ENCODE measurements at regions not wholly inside any gene's neighbourhood (a gene's known extent, or its start where the extent isn't known, plus 50 kb on each side); places are given as distances from the start of the nearest gene placed in this dataset.
A peak's percentile ranks its signal among the peaks of the same experiment; 100 is the strongest.

GRCh38 chr10:63007112-63007511 is 126.0 kb upstream of the NRBF2 start:
- H3K4me1 ChIP-seq = no peaks in the 10 kb centered on the region
- intact Hi-C loops (cut with DNase I) = loop anchor here in 5 of 10 donors (10.0 kb wide), 2 partner anchors 148 to 392 kb away; no protein-coding TSS in a partner anchor
- H3K27me3 ChIP-seq = peaks cover 0 to 11% (median 0%) of the 10 kb centered on the region in 9 donors
- 87 to 92% (median 90%) methylated on average over 9 of the region's 9 CpGs for WGBS, 4 donors
- no peak overlapping the region for H3K4me3 ChIP-seq
- no peak for DNase-seq
- H3K9me3 ChIP-seq = no peaks in the 10 kb centered on the region
- H3K27ac ChIP-seq = no peak overlapping the region
- ATAC-seq = no peak
- H3K36me3 ChIP-seq = no peaks in the 10 kb centered on the region
- TF ChIP-seq, protein P1, sequence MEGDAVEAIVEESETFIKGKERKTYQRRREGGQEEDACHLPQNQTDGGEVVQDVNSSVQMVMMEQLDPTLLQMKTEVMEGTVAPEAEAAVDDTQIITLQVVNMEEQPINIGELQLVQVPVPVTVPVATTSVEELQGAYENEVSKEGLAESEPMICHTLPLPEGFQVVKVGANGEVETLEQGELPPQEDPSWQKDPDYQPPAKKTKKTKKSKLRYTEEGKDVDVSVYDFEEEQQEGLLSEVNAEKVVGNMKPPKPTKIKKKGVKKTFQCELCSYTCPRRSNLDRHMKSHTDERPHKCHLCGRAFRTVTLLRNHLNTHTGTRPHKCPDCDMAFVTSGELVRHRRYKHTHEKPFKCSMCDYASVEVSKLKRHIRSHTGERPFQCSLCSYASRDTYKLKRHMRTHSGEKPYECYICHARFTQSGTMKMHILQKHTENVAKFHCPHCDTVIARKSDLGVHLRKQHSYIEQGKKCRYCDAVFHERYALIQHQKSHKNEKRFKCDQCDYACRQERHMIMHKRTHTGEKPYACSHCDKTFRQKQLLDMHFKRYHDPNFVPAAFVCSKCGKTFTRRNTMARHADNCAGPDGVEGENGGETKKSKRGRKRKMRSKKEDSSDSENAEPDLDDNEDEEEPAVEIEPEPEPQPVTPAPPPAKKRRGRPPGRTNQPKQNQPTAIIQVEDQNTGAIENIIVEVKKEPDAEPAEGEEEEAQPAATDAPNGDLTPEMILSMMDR (IDR thresholded peaks at IDR 0.05) = no peak
- no peak for TF ChIP-seq POLR2A (IDR thresholded peaks at IDR 0.05)

DNA sequence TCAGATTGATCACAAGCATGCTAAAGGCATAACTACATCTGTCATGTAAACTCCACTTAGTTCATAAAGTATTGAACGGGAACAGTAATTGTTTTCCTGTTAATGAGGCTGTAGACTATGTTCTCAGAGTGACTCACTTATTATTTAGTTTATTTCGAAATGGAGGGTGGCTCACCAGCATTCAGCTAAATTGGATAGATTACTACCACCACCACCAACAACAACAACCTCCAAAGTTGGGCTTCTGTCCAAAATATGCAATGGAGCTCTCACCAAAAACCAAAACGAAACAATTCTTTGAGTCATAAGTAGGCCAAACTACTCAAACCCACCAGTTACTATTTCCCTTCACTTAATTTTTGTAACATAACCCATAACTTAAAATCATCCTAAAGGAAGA is 127.9 kb upstream of the NRBF2 start:
- Histone ChIP-seq H3K4me1 (no peaks in the 10 kb centered on the region), H3K27me3 (peaks cover 0 to 11% (median 0%) of the 10 kb centered on the region in 9 donors), H3K4me3 (no peak overlapping the region), H3K9me3 (no peaks in the 10 kb centered on the region), H3K36me3 (no peaks in the 10 kb centered on the region), H3K27ac (no peak overlapping the region)
- intact Hi-C loops (cut with DNase I) = loop anchor here in 5 of 10 donors (10.0 kb wide), 2 partner anchors 150 to 390 kb away; no protein-coding TSS in a partner anchor
- WGBS, 4 donors = 61 to 80% (median 73%) methylated on average over 3 of the region's 3 CpGs
- no peak for ATAC-seq
- TF ChIP-seq, protein P1 (IDR thresholded peaks at IDR 0.05) = no peak
- no peak for TF ChIP-seq POLR2A (IDR thresholded peaks at IDR 0.05)
- no peak for DNase-seq

DNA sequence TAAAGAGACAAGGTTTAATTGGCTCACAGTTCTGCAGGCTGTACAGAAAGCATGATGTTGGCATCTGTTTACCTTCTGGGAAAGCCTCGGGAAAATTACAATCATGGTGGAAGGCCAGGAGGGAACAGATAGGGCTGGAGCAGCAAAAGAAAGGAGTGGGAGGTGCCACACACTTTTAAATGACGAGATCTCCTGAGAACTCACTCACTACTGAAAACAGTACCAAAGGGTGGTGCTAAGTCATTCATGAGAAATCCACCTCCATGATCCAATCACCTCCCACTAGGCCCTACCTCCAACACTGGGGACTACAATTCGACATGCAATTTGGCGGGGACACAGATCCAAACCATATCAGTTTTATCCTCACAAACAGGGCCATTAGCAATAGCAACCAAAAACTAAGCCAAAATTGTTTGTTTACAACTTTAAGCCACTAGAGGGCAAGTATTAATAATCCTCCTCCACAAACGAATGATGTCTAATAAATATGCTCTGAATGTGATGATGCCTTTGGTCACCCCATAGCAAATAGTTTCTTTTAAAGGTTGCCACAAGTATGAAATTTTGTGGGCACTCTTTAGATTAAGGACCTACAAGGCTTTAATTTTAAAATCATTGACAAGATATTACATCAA is 129.2 kb upstream of the NRBF2 start:
- 55 to 74% (median 65%) methylated on average over 5 of the region's 5 CpGs for WGBS, 4 donors
- intact Hi-C loops (cut with DNase I) = loop anchor here in 6 of 10 donors (5.0 to 10.0 kb wide), 3 partner anchors 151 to 389 kb away; no protein-coding TSS in a partner anchor
- DNase-seq = no peak

DNA sequence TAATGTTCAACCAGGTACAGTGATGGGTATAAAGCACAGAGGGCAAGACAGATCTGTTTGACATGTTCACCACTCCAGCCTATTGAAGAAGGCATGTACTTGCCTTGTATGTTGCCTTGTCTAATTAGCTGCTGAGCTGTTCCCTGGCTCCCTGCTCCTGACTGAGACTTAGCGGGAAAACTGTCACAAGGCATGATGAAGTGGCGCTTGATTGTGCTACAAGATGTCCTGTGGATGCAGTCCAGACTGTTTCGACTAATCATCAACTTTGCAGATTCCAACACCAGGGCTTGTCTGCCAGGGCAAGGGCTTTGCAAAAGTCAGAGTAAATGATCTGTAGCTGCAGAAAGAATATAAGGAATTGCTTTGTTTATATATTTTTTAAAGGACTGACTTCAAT is 136.2 kb upstream of the NRBF2 start:
- ATAC-seq (peak in 3 of 4 donors; percentile 36 to 92 (median 58)), DNase-seq (peak in 2 of 5 donors; percentile 6 to 32)
- Histone ChIP-seq H3K36me3 (no peaks in the 10 kb centered on the region), H3K4me3 (no peak overlapping the region), H3K27me3 (no peaks in the 10 kb centered on the region), H3K9me3 (no peaks in the 10 kb centered on the region), H3K27ac (no peak overlapping the region), H3K4me1 (peaks cover 0 to 25% (median 1%) of the 10 kb centered on the region in 12 donors)
- TF ChIP-seq, protein P1 (IDR thresholded peaks at IDR 0.05) = no peak
- no peak for TF ChIP-seq POLR2A (IDR thresholded peaks at IDR 0.05)
- WGBS, 4 donors = 39 to 44% (median 42%) methylated on average over 3 of the region's 3 CpGs
- intact Hi-C loops (cut with DNase I) = no loop called here

More for the DNA sequence above, 129.2 kb upstream of the NRBF2 start:
- no peak overlapping the region for H3K4me3 ChIP-seq
- H3K27ac ChIP-seq = no peak overlapping the region
- H3K27me3 ChIP-seq = peaks cover 0 to 8% (median 0%) of the 10 kb centered on the region in 9 donors
- ATAC-seq = no peak
- TF ChIP-seq, protein P1 (IDR thresholded peaks at IDR 0.05) = peak in 11 of 12 donors; percentile 11 to 40 (median 25)
- no peak for TF ChIP-seq POLR2A (IDR thresholded peaks at IDR 0.05)
- H3K9me3 ChIP-seq = no peaks in the 10 kb centered on the region
- no peaks in the 10 kb centered on the region for H3K4me1 ChIP-seq
- no peaks in the 10 kb centered on the region for H3K36me3 ChIP-seq
